Activated B cell treated with CpG ODN at 0.5 μM for 24 hours (primary cell): ENCODE measurements at regions not wholly inside any gene's neighbourhood (a gene's known extent, or its start where the extent isn't known, plus 50 kb on each side); places are given as distances from the start of the nearest gene placed in this dataset.

Experiments used
- ATAC-seq: fragments of 200-7000 bp; cut with Tn5 transposase; one replicate; pipeline ENCODE4 v1.10.0; 2021; ENCODE audit warnings: low read depth, mild to moderate bottlenecking, moderate library complexity
- CTCF ChIA-PET: fragments of 350-600 bp; sonication (Branson Sonifier 250); formaldehyde crosslinking; loops from one replicate; lab custom pipeline; 2021; ENCODE audit warnings: antibody characterized with exemption; lab: Charles Lee
- POLR2A ChIA-PET: fragments of 350-600 bp; sonication (Branson Sonifier 250); formaldehyde crosslinking; loops from one replicate; lab custom pipeline; 2021; ENCODE audit warnings: antibody characterized with exemption; lab: Charles Lee
- DNase-seq: peaks from one replicate; pipeline ENCODE4 v3.0.0; 2022
- H3K27ac Mint-ChIP-seq: one replicate; pipeline ENCODE4 v1.8.0; 2020; ENCODE audit warnings: mixed read lengths
- H3K27me3 Mint-ChIP-seq: one replicate; pipeline ENCODE4 v1.8.0; 2021; ENCODE audit warnings: mixed read lengths
- H3K36me3 Mint-ChIP-seq: one replicate; pipeline ENCODE4 v1.8.0; 2021; ENCODE audit warnings: low read depth, mixed read lengths
- H3K4me1 Mint-ChIP-seq: one replicate; pipeline ENCODE4 v1.8.0; 2021; ENCODE audit warnings: mixed read lengths
- H3K4me3 Mint-ChIP-seq: one replicate; pipeline ENCODE4 v1.8.0; 2020; ENCODE audit warnings: mild to moderate bottlenecking, mixed read lengths
- H3K9me3 Mint-ChIP-seq: one replicate; pipeline ENCODE4 v1.8.0; 2020; ENCODE audit warnings: mixed read lengths
- CTCF ChIP-seq: fragments of 200-600 bp; IDR thresholded peaks from one replicate; pipeline ENCODE4 v1.8.0; 2022; ENCODE audit warnings: antibody characterized with exemption, mild to moderate bottlenecking
- intact Hi-C: fragments of 100-400 bp; cut with micrococcal nuclease; formaldehyde crosslinking; loops from one replicate; pipeline ENCODE4 v1.15.1; 2024

- H3K4me1 Mint-ChIP-seq = no peaks in the 10 kb centered on the region
- POLR2A ChIA-PET = interaction anchor here (0.6 kb wide), 1 partner anchor 24 kb away, joined by 3 read pairs; no protein-coding TSS in a partner anchor
- DNase-seq (no peak), ATAC-seq (no peak)
- H3K36me3 Mint-ChIP-seq = peaks cover 16% of the 10 kb centered on the region
- H3K4me3 Mint-ChIP-seq = no peak overlapping the region
- no peak overlapping the region for H3K27ac Mint-ChIP-seq
- TF ChIP-seq CTCF = no peak
- intact Hi-C loops = no loop called here
- H3K27me3 Mint-ChIP-seq = no peaks in the 10 kb centered on the region
- H3K9me3 Mint-ChIP-seq = no peaks in the 10 kb centered on the region
- CTCF ChIA-PET = no interaction called here
These were observed 101.4 kb upstream of the RAB40AL start for GRCh38 chrX:102835504-102836146.

DNA sequence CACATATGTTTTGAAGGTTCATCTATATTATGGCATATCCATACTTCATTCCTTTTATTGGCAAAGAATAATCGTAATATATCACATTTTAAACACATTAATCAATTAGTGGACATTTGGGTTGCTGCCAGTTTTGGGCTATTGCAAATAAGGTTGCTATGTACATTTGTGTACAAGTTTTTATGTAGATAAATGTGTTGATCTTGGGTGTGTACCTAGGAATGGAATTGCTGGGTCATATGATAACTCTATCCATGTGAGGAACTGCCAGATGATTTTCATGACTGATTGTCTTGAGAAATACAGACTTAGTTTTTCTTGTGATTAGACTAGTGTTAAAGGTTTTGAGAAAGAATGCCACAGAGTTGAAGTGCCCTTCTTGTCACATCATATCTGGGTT, 99.2 kb upstream of the RAB40AL start:
- DNase-seq (no peak), ATAC-seq (no peak)
- CTCF ChIA-PET = interaction anchor here (0.6 kb wide), 1 partner anchor 873 kb away, joined by 3 read pairs; the partner anchor contains the start of gene TMEM31
- Mint-ChIP-seq H3K4me3 (no peak overlapping the region), H3K36me3 (peaks cover 13% of the 10 kb centered on the region), H3K4me1 (no peaks in the 10 kb centered on the region), H3K9me3 (no peaks in the 10 kb centered on the region), H3K27ac (no peak overlapping the region), H3K27me3 (no peaks in the 10 kb centered on the region)
- POLR2A ChIA-PET = no interaction called here
- TF ChIP-seq CTCF = no peak
- intact Hi-C loops = no loop called here

GRCh38 chrX:102840871-102841705, 96.0 kb upstream of the RAB40AL start:
- Mint-ChIP-seq H3K4me1 (no peaks in the 10 kb centered on the region), H3K4me3 (no peak overlapping the region), H3K9me3 (no peaks in the 10 kb centered on the region), H3K27ac (no peak overlapping the region), H3K27me3 (no peaks in the 10 kb centered on the region), H3K36me3 (peaks cover 11% of the 10 kb centered on the region)
- no peak for TF ChIP-seq CTCF
- ChIA-PET CTCF (no interaction called here), POLR2A (no interaction called here)
- ATAC-seq (no peak), DNase-seq (no peak)
- intact Hi-C loops = no loop called here

- no peak for TF ChIP-seq CTCF
- Mint-ChIP-seq H3K27me3 (no peaks in the 10 kb centered on the region), H3K27ac (no peak overlapping the region), H3K9me3 (no peaks in the 10 kb centered on the region), H3K4me3 (no peak overlapping the region), H3K4me1 (no peaks in the 10 kb centered on the region), H3K36me3 (peaks cover 14% of the 10 kb centered on the region)
- ATAC-seq (no peak), DNase-seq (no peak)
- CTCF ChIA-PET = no interaction called here
- POLR2A ChIA-PET = no interaction called here
- intact Hi-C loops = no loop called here
These were observed 95.4 kb upstream of the RAB40AL start for GRCh38 chrX:102841706-102842003.

DNA sequence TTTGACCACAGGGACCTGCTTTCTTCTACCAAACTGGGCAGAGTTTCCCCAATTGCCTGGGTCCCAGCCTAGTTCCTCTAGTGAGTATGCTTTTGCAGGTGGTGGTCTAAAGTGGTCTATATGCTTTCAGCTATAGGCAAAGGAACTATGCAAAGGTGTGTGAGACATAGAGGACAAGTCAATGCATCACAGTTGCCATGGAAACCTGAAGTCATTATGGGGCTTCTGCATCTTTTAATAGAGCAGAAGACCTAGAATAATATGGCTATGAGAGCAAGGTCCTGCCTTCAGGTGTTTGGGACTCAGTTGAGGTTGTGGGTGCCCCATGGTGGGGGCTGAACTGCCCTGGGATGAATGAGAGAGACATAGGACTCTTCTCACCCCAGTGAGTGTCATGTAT, 92.1 kb upstream of the RAB40AL start:
- no peak for TF ChIP-seq CTCF
- H3K27me3 Mint-ChIP-seq = no peaks in the 10 kb centered on the region
- H3K9me3 Mint-ChIP-seq = no peaks in the 10 kb centered on the region
- no peak for ATAC-seq
- H3K27ac Mint-ChIP-seq = no peak overlapping the region
- intact Hi-C loops = no loop called here
- no peaks in the 10 kb centered on the region for H3K4me1 Mint-ChIP-seq
- H3K4me3 Mint-ChIP-seq = no peak overlapping the region
- peaks cover 13% of the 10 kb centered on the region for H3K36me3 Mint-ChIP-seq
- no peak for DNase-seq
- ChIA-PET CTCF (no interaction called here), POLR2A (no interaction called here)
